HCT116 (cell line): ENCODE measurements at regions not wholly inside any gene's neighbourhood (a gene's known extent, or its start where the extent isn't known, plus 50 kb on each side); places are given as distances from the start of the nearest gene placed in this dataset.

ENCODE experiments used
- ELF1 ChIP-seq: IDR thresholded peaks from 2 replicates; pipeline ENCODE4 v1.6.1; 2012; ENCODE audit warnings: low read depth, borderline replicate concordance
- JUND ChIP-seq: IDR thresholded peaks from 2 replicates; pipeline ENCODE4 v1.6.1; 2012
- POLR2A ChIP-seq: IDR thresholded peaks from 2 replicates; pipeline ENCODE4 v1.7.0; 2011; ENCODE audit warnings: borderline replicate concordance; ENCODE audit not compliant: insufficient read depth, insufficient read length; ENCODE audit errors: extremely low read depth
- POLR2AphosphoS5 ChIP-seq: IDR thresholded peaks from 2 replicates; pipeline ENCODE4 v1.6.1; 2011; ENCODE audit warnings: mild to moderate bottlenecking, low read depth, low read length, moderate library complexity
- SRF ChIP-seq: IDR thresholded peaks from 2 replicates; pipeline ENCODE4 v1.6.1; 2012; ENCODE audit warnings: low read depth
- ZFX ChIP-seq: fragments of 450-650 bp; IDR thresholded peaks from 2 replicates; pipeline ENCODE4 v1.6.1; 2017
- ZNF274 ChIP-seq: fragments of 200-500 bp; sonication (Bioruptor generic); IDR thresholded peaks from 2 replicates; pipeline ENCODE4 v1.6.1; 2014; ENCODE audit warnings: mild to moderate bottlenecking, low read depth, low read length, inconsistent platforms
- TF ChIP-seq, protein P1 (sequence below): IDR thresholded peaks from 2 replicates; pipeline ENCODE4 v1.6.1; 2011; ENCODE audit warnings: mild to moderate bottlenecking, low read length, moderate library complexity; ENCODE audit not compliant: insufficient replicate concordance; ENCODE audit errors: extremely low read depth
- TF ChIP-seq, protein P2 (sequence below), 3 experiments: fragments of 200-600 bp in 1 of 3; sonication (generic) in 1 of 3; IDR thresholded peaks in 2 of 3; conservative IDR thresholded peaks in 1 of 3; 2 replicates each; pipeline ENCODE4 v1.5.1; 2012 to 2017; ENCODE audit warnings: low read depth in 2 of 3, low read length in 2 of 3, antibody characterized with exemption in 1 of 3, borderline replicate concordance in 1 of 3, control low read depth in 1 of 3, mild to moderate bottlenecking in 1 of 3, mixed read lengths in 1 of 3, mixed run types in 1 of 3, moderate library complexity in 1 of 3; ENCODE audit not compliant: insufficient read depth in 1 of 3
- TF ChIP-seq, protein P3 (sequence below): IDR thresholded peaks from 2 replicates; pipeline ENCODE4 v1.6.1; 2012; ENCODE audit warnings: low read depth
- TF ChIP-seq, protein P4 (sequence below): IDR thresholded peaks from 2 replicates; pipeline ENCODE4 v1.6.1; 2012

DNA sequence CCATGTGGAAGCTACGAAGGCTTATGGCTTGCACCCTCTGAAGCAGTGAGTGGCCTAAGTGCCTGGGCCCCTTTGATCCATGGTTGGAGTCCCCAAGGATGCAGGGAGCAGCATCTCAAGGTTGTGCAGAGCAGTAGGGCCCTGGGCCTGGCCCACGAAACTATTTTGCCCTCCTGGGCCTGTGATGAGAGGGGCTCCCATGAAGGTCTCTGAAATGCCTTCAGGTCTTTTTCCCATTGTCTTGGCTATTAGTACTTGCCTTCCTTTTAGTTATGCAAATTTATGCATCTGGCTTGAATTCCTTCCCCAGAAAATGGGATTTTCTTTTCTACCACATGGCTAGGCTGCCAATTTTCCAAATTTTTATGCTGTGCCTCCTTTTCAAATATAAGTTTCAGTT lies 158.8 kb upstream of the MME start:
- TF ChIP-seq POLR2A, result no peak
- TF ChIP-seq, protein P1, sequence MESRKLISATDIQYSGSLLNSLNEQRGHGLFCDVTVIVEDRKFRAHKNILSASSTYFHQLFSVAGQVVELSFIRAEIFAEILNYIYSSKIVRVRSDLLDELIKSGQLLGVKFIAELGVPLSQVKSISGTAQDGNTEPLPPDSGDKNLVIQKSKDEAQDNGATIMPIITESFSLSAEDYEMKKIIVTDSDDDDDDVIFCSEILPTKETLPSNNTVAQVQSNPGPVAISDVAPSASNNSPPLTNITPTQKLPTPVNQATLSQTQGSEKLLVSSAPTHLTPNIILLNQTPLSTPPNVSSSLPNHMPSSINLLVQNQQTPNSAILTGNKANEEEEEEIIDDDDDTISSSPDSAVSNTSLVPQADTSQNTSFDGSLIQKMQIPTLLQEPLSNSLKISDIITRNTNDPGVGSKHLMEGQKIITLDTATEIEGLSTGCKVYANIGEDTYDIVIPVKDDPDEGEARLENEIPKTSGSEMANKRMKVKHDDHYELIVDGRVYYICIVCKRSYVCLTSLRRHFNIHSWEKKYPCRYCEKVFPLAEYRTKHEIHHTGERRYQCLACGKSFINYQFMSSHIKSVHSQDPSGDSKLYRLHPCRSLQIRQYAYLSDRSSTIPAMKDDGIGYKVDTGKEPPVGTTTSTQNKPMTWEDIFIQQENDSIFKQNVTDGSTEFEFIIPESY, result no peak
- TF ChIP-seq POLR2AphosphoS5, result no peak
- TF ChIP-seq, protein P2, sequence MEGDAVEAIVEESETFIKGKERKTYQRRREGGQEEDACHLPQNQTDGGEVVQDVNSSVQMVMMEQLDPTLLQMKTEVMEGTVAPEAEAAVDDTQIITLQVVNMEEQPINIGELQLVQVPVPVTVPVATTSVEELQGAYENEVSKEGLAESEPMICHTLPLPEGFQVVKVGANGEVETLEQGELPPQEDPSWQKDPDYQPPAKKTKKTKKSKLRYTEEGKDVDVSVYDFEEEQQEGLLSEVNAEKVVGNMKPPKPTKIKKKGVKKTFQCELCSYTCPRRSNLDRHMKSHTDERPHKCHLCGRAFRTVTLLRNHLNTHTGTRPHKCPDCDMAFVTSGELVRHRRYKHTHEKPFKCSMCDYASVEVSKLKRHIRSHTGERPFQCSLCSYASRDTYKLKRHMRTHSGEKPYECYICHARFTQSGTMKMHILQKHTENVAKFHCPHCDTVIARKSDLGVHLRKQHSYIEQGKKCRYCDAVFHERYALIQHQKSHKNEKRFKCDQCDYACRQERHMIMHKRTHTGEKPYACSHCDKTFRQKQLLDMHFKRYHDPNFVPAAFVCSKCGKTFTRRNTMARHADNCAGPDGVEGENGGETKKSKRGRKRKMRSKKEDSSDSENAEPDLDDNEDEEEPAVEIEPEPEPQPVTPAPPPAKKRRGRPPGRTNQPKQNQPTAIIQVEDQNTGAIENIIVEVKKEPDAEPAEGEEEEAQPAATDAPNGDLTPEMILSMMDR (IDR thresholded peaks at IDR 0.05 in 2 of 3, conservative IDR thresholded peaks at IDR 0.05 in 1 of 3; ENCODE audit: borderline replicate concordance in 1 of 3, insufficient read depth in 1 of 3, low read depth in 2 of 3, low read length in 2 of 3), result no peak
- no peak for TF ChIP-seq SRF
- TF ChIP-seq, protein P3, sequence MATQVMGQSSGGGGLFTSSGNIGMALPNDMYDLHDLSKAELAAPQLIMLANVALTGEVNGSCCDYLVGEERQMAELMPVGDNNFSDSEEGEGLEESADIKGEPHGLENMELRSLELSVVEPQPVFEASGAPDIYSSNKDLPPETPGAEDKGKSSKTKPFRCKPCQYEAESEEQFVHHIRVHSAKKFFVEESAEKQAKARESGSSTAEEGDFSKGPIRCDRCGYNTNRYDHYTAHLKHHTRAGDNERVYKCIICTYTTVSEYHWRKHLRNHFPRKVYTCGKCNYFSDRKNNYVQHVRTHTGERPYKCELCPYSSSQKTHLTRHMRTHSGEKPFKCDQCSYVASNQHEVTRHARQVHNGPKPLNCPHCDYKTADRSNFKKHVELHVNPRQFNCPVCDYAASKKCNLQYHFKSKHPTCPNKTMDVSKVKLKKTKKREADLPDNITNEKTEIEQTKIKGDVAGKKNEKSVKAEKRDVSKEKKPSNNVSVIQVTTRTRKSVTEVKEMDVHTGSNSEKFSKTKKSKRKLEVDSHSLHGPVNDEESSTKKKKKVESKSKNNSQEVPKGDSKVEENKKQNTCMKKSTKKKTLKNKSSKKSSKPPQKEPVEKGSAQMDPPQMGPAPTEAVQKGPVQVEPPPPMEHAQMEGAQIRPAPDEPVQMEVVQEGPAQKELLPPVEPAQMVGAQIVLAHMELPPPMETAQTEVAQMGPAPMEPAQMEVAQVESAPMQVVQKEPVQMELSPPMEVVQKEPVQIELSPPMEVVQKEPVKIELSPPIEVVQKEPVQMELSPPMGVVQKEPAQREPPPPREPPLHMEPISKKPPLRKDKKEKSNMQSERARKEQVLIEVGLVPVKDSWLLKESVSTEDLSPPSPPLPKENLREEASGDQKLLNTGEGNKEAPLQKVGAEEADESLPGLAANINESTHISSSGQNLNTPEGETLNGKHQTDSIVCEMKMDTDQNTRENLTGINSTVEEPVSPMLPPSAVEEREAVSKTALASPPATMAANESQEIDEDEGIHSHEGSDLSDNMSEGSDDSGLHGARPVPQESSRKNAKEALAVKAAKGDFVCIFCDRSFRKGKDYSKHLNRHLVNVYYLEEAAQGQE, result no peak
- TF ChIP-seq ELF1, result no peak
- no peak for TF ChIP-seq JUND
- TF ChIP-seq, protein P4, sequence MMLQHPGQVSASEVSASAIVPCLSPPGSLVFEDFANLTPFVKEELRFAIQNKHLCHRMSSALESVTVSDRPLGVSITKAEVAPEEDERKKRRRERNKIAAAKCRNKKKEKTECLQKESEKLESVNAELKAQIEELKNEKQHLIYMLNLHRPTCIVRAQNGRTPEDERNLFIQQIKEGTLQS, result no peak
- TF ChIP-seq ZNF274, result no peak
- no peak for TF ChIP-seq ZFX
